H1 (cell line): ENCODE measurements at regions not wholly inside any gene's neighbourhood (a gene's known extent, or its start where the extent isn't known, plus 50 kb on each side); places are given as distances from the start of the nearest gene placed in this dataset.

Experiments
- ATF2 ChIP-seq: IDR thresholded peaks from 2 replicates; pipeline ENCODE4 v1.6.1; 2012; ENCODE audit warnings: low read length, inconsistent platforms
- CEBPB ChIP-seq: IDR thresholded peaks from 2 replicates; pipeline ENCODE4 v1.6.1; 2012; ENCODE audit warnings: low read depth, low read length
- CTBP2 ChIP-seq: IDR thresholded peaks from 2 replicates; pipeline ENCODE4 v1.7.0; 2011; ENCODE audit warnings: borderline replicate concordance, mild to moderate bottlenecking, moderate library complexity, mixed read lengths, low read length; ENCODE audit not compliant: insufficient read depth, insufficient read length
- CTCF ChIP-seq, 3 experiments: IDR thresholded peaks; 1 replicate in 2 of 3; 2 replicates in 1 of 3; pipeline versions ENCODE4 v1.5.1 to v1.6.1; 2011; ENCODE audit warnings: low read length in 3 of 3, mild to moderate bottlenecking in 3 of 3, inconsistent platforms in 2 of 3, low read depth in 1 of 3, moderate library complexity in 1 of 3; ENCODE audit not compliant: insufficient read depth in 1 of 3; ENCODE audit errors: control extremely low read depth in 1 of 3
- E2F6 ChIP-seq: IDR thresholded peaks from 2 replicates; pipeline ENCODE4 v1.6.1; 2012; ENCODE audit warnings: inconsistent platforms
- EGR1 ChIP-seq: IDR thresholded peaks from 2 replicates; pipeline ENCODE4 v1.6.1; 2011; ENCODE audit warnings: low read depth, low read length, borderline replicate concordance
- JUN ChIP-seq: IDR thresholded peaks from 2 replicates; pipeline ENCODE4 v1.6.1; 2011; ENCODE audit warnings: low read depth, mild to moderate bottlenecking, improper control_type of control experiment, low read length
- JUND ChIP-seq: IDR thresholded peaks from 2 replicates; pipeline ENCODE4 v1.6.1; 2011; ENCODE audit warnings: mild to moderate bottlenecking, improper control_type of control experiment, low read length
- KDM1A ChIP-seq: fragments of 200-600, 300-600 bp; sonication (generic); IDR thresholded peaks from 2 replicates; pipeline ENCODE4 v1.7.1; 2016; ENCODE audit warnings: mild to moderate bottlenecking, low read length, borderline replicate concordance
- KDM5A ChIP-seq: fragments of 200-600 bp; IDR thresholded peaks from 2 replicates; pipeline ENCODE4 v1.7.1; 2012; ENCODE audit warnings: mild to moderate bottlenecking, low read length, inconsistent platforms, mixed read lengths
- MAFK ChIP-seq: IDR thresholded peaks from 2 replicates; pipeline ENCODE4 v1.6.1; 2012; ENCODE audit warnings: low read depth, mild to moderate bottlenecking, improper control_type of control experiment, low read length
- POLR2A ChIP-seq, 2 experiments: IDR thresholded peaks; 1 replicate in 1 of 2; 2 replicates in 1 of 2; pipeline ENCODE4 v1.6.1; 2011; ENCODE audit warnings: low read depth in 2 of 2, low read length in 2 of 2, mild to moderate bottlenecking in 2 of 2; ENCODE audit errors: control extremely low read depth in 1 of 2
- POLR2AphosphoS5 ChIP-seq: IDR thresholded peaks from 2 replicates; pipeline ENCODE4 v1.6.1; 2011; ENCODE audit warnings: low read depth, low read length
- RAD21 ChIP-seq, 2 experiments: IDR thresholded peaks in 1 of 2; conservative IDR thresholded peaks in 1 of 2; 2 replicates each; pipeline ENCODE4 v1.6.1; 2011; ENCODE audit warnings: low read depth in 2 of 2, low read length in 2 of 2, improper control_type of control experiment in 1 of 2, inconsistent platforms in 1 of 2, mild to moderate bottlenecking in 1 of 2, moderate library complexity in 1 of 2
- SP1 ChIP-seq: IDR thresholded peaks from 2 replicates; pipeline ENCODE4 v1.6.1; 2011; ENCODE audit warnings: low read depth, low read length
- SP2 ChIP-seq: IDR thresholded peaks from 2 replicates; pipeline ENCODE4 v1.6.1; 2012; ENCODE audit warnings: mild to moderate bottlenecking, low read length, inconsistent platforms
- SP4 ChIP-seq: IDR thresholded peaks from 2 replicates; pipeline ENCODE4 v1.6.1; 2012; ENCODE audit warnings: low read length, inconsistent platforms
- TAF1 ChIP-seq: IDR thresholded peaks from 2 replicates; pipeline ENCODE4 v1.6.1; 2011; ENCODE audit warnings: mild to moderate bottlenecking, low read depth, low read length
- TCF12 ChIP-seq: IDR thresholded peaks from 2 replicates; pipeline ENCODE4 v1.6.1; 2011; ENCODE audit warnings: low read depth, mild to moderate bottlenecking, low read length
- TEAD4 ChIP-seq: IDR thresholded peaks from 2 replicates; pipeline ENCODE4 v1.6.1; 2012; ENCODE audit warnings: low read depth, low read length, inconsistent platforms, mixed read lengths
- YY1 ChIP-seq: IDR thresholded peaks from 2 replicates; pipeline ENCODE4 v1.6.1; 2011; ENCODE audit warnings: low read depth, mild to moderate bottlenecking, low read length
- ZNF274 ChIP-seq: IDR thresholded peaks from 2 replicates; pipeline ENCODE4 v1.7.0; 2012; ENCODE audit warnings: low read length, borderline replicate concordance; ENCODE audit errors: extremely low read depth

GRCh38 chr18:76064998-76065397 lies 430.0 kb downstream of the ZNF516 start (continued):
- TF ChIP-seq ATF2 (no peak), SP1 (peak; percentile 70), JUND (no peak), MAFK (no peak), POLR2AphosphoS5 (peak; percentile 32; the same call in 1 of the 2 replicates), POLR2A (IDR thresholded peaks at IDR 0.05; ENCODE audit: control extremely low read depth in 1 of 2, low read depth in 2 of 2, low read length in 2 of 2) (no peak; a peak in 1 of 3 replicates), KDM5A (no peak), CTCF (IDR thresholded peaks at IDR 0.05; ENCODE audit: control extremely low read depth in 1 of 3, insufficient read depth in 1 of 3, low read depth in 1 of 3, low read length in 3 of 3) (no peak), EGR1 (no peak), TEAD4 (peak; percentile 94), CTBP2 (peak; percentile 38), KDM1A (no peak), SP4 (no peak), JUN (no peak), CEBPB (no peak), TAF1 (0 out of 2 replicates have a peak, but pooled peaks have one; percentile 24), SP2 (no peak), ZNF274 (no peak), YY1 (0 out of 2 replicates have a peak, but pooled peaks have one; percentile 10), TCF12 (0 out of 2 replicates have a peak, but pooled peaks have one; percentile 59), E2F6 (peak; percentile 32; the same call in 1 of the 2 replicates), RAD21 (IDR thresholded peaks at IDR 0.05 in 1 of 2, conservative IDR thresholded peaks at IDR 0.05 in 1 of 2; ENCODE audit: low read depth in 2 of 2, low read length in 2 of 2) (peak in 1 of 2 experiments; percentile 19; a peak in 1 of 4 replicates)
